Testis (tissue), 2 donors: ENCODE measurements at regions not wholly inside any gene's neighbourhood (a gene's known extent, or its start where the extent isn't known, plus 50 kb on each side); places are given as distances from the start of the nearest gene placed in this dataset.

Source experiments
- DNase-seq: peaks from one replicate; pipeline ENCODE4 v3.0.0-alpha.2; 2019
- H3K27ac ChIP-seq, 2 donors: fragments of 200-600 bp; sonication (generic); one replicate each; pipeline ENCODE4 v1.5.1; 2019
- H3K27me3 ChIP-seq: fragments of 200-600 bp; sonication (generic); one replicate; pipeline ENCODE4 v1.5.1; 2019
- H3K36me3 ChIP-seq: fragments of 200-600 bp; sonication (generic); one replicate; pipeline ENCODE4 v1.5.1; 2017; ENCODE audit warnings: low read depth; ENCODE audit errors: missing control alignments
- H3K4me1 ChIP-seq: fragments of 200-600 bp; sonication (generic); one replicate; pipeline ENCODE4 v1.5.1; 2019
- H3K4me3 ChIP-seq, 2 donors: fragments of 200-600 bp; sonication (generic); one replicate each; pipeline ENCODE4 v1.5.1; 2017 to 2019
- H3K9me3 ChIP-seq: fragments of 200-600 bp; sonication (generic); one replicate; pipeline ENCODE4 v1.5.1; 2017
- CTCF ChIP-seq, 3 experiments: fragments of 450-650 bp in 2 of 3; fragments of 200-600 bp in 1 of 3; sonication (generic) in 1 of 3; IDR thresholded peaks; one replicate each; pipeline ENCODE4 v1.5.1; 2016 to 2019; ENCODE audit warnings: antibody characterized with exemption in 3 of 3, mild to moderate bottlenecking in 2 of 3, moderate library complexity in 1 of 3
- POLR2A ChIP-seq: fragments of 450-650 bp; IDR thresholded peaks from one replicate; pipeline ENCODE4 v1.6.1; 2017; ENCODE audit warnings: antibody characterized with exemption, mild to moderate bottlenecking, moderate library complexity
- WGBS, 2 donors: methylation state at CpG; one replicate each; pipeline ENCODE4 v1.1.5; 2018; 5-methylcytosine and 5-hydroxymethylcytosine counted together
- intact Hi-C: fragments of 100-400 bp; cut with DNase I; formaldehyde crosslinking; loops from one replicate; pipeline ENCODE4 v1.15.1; 2023; ENCODE audit warnings: low total_unique reads

GRCh38 chr6:5899216-5900045 lies 107.3 kb downstream of the NRN1 start:
- WGBS, 2 donors, result 97 to 100% methylated on average over 4 of the region's 4 CpGs
- intact Hi-C loops, result no loop called here
- DNase-seq, result no peak
- Histone ChIP-seq H3K4me3 (no peak overlapping the region), H3K4me1 (no peaks in the 10 kb centered on the region), H3K9me3 (no peaks in the 10 kb centered on the region), H3K27ac (no peak overlapping the region), H3K27me3 (no peaks in the 10 kb centered on the region), H3K36me3 (no peaks in the 10 kb centered on the region)
- no peak for TF ChIP-seq CTCF (IDR thresholded peaks at IDR 0.05)
- no peak for TF ChIP-seq POLR2A

- no peaks in the 10 kb centered on the region for H3K36me3 ChIP-seq
- no peak overlapping the region for H3K4me3 ChIP-seq
- no peaks in the 10 kb centered on the region for H3K9me3 ChIP-seq
- TF ChIP-seq POLR2A (no peak), CTCF (IDR thresholded peaks at IDR 0.05) (no peak)
- WGBS, 2 donors, result 87 to 89% methylated on average over 8 of the region's 8 CpGs
- intact Hi-C loops, result no loop called here
- DNase-seq, result no peak
- H3K27me3 ChIP-seq, result no peaks in the 10 kb centered on the region
- no peaks in the 10 kb centered on the region for H3K4me1 ChIP-seq
- H3K27ac ChIP-seq, result no peak overlapping the region
Observed at GRCh38 chr6:5898563-5898962, 108.2 kb downstream of the NRN1 start.

- no peak for TF ChIP-seq CTCF (IDR thresholded peaks at IDR 0.05)
- no peak for TF ChIP-seq POLR2A
- Histone ChIP-seq H3K4me1 (no peaks in the 10 kb centered on the region), H3K9me3 (no peaks in the 10 kb centered on the region), H3K27me3 (no peaks in the 10 kb centered on the region), H3K36me3 (no peaks in the 10 kb centered on the region), H3K27ac (no peak overlapping the region), H3K4me3 (no peak overlapping the region)
- DNase-seq, result no peak
- intact Hi-C loops, result no loop called here
- 90 to 100% methylated on average over 1 of the region's 1 CpG for WGBS, 2 donors
Observed at GRCh38 chr6:5898102-5898501, 108.6 kb downstream of the NRN1 start.

- no peaks in the 10 kb centered on the region for H3K36me3 ChIP-seq
- H3K4me1 ChIP-seq, result no peaks in the 10 kb centered on the region
- WGBS, 2 donors, result 89 to 90% methylated on average over 12 of the region's 12 CpGs
- H3K27ac ChIP-seq, result no peak overlapping the region
- intact Hi-C loops, result no loop called here
- H3K4me3 ChIP-seq, result no peak overlapping the region
- no peaks in the 10 kb centered on the region for H3K9me3 ChIP-seq
- no peaks in the 10 kb centered on the region for H3K27me3 ChIP-seq
- DNase-seq, result no peak
- TF ChIP-seq CTCF (IDR thresholded peaks at IDR 0.05), result no peak
- no peak for TF ChIP-seq POLR2A
Observed at GRCh38 chr6:5896476-5897200, 110.1 kb downstream of the NRN1 start.
